Mesodermal cell (in vitro differentiated cells): ENCODE measurements at regions not wholly inside any gene's neighbourhood (a gene's known extent, or its start where the extent isn't known, plus 50 kb on each side); places are given as distances from the start of the nearest gene placed in this dataset.

Source experiments
- H3K27ac ChIP-seq: 2 replicates; pipeline ENCODE4 v1.7.0; 2013; ENCODE audit warnings: mild to moderate bottlenecking, low read depth, low read length, moderate library complexity; ENCODE audit not compliant: severe bottlenecking
- H3K36me3 ChIP-seq: 2 replicates; pipeline ENCODE4 v1.7.1; 2013; ENCODE audit warnings: mild to moderate bottlenecking, low read length, moderate library complexity; ENCODE audit not compliant: control insufficient read depth, insufficient read depth
- H3K4me1 ChIP-seq: one replicate; pipeline ENCODE4 v1.7.1; 2013; ENCODE audit warnings: mild to moderate bottlenecking, low read length; ENCODE audit not compliant: insufficient read depth, control insufficient read depth, poor library complexity, severe bottlenecking
- H3K4me3 ChIP-seq: 2 replicates; pipeline ENCODE4 v1.7.0; 2013; ENCODE audit warnings: low read length, control low read depth, mild to moderate bottlenecking; ENCODE audit not compliant: insufficient read depth, poor library complexity, severe bottlenecking; ENCODE audit errors: extremely low read depth
- H3K9me3 ChIP-seq: 2 replicates; pipeline ENCODE4 v1.7.1; 2013; ENCODE audit warnings: mild to moderate bottlenecking, low read length, moderate library complexity; ENCODE audit not compliant: control insufficient read depth
- WGBS, 2 experiments: methylation state at CpG; one replicate each; pipeline ENCODE4 v1.1.5; 2013; ENCODE audit warnings: missing lambda C conversion rate in 2 of 2; ENCODE audit not compliant: insufficient coverage in 2 of 2; 5-methylcytosine and 5-hydroxymethylcytosine counted together

GRCh38 chr3:459311-459670 is 262.7 kb downstream of the CHL1 start:
- 38 to 67% methylated on average over 1 of the region's 6 CpGs for WGBS, 2 experiments
- no peak overlapping the region for H3K4me3 ChIP-seq
- no peak overlapping the region for H3K27ac ChIP-seq

GRCh38 chr3:461006-461405 is 264.4 kb downstream of the CHL1 start:
- 100% methylated on average over 2 of the region's 2 CpGs; no CpG with 5 or more reads in 1 of the 2 experiments for WGBS, 2 experiments
- H3K9me3 ChIP-seq, result peaks cover 27% of the 10 kb centered on the region
- no peak overlapping the region for H3K27ac ChIP-seq
- H3K4me1 ChIP-seq, result no peaks in the 10 kb centered on the region
- H3K36me3 ChIP-seq, result no peaks in the 10 kb centered on the region
- no peak overlapping the region for H3K4me3 ChIP-seq

More at GRCh38 chr3:459311-459670, 262.7 kb downstream of the CHL1 start:
- no peaks in the 10 kb centered on the region for H3K4me1 ChIP-seq
- H3K36me3 ChIP-seq, result no peaks in the 10 kb centered on the region
- H3K9me3 ChIP-seq, result peaks cover 32% of the 10 kb centered on the region

GRCh38 chr3:462851-463250 is 266.3 kb downstream of the CHL1 start:
- peaks cover 22% of the 10 kb centered on the region for H3K9me3 ChIP-seq
- H3K4me1 ChIP-seq, result no peaks in the 10 kb centered on the region
- no peaks in the 10 kb centered on the region for H3K36me3 ChIP-seq
- no peak overlapping the region for H3K4me3 ChIP-seq
- no peak overlapping the region for H3K27ac ChIP-seq
- 70 to 77% methylated on average over 2 of the region's 4 CpGs for WGBS, 2 experiments

- Histone ChIP-seq H3K9me3 (peaks cover 22% of the 10 kb centered on the region), H3K4me3 (no peak overlapping the region), H3K27ac (no peak overlapping the region), H3K4me1 (no peaks in the 10 kb centered on the region), H3K36me3 (no peaks in the 10 kb centered on the region)
- WGBS, 2 experiments, result 61 to 80% methylated on average over 3 to 4 of the region's 7 CpGs
Measured at GRCh38 chr3:463252-464192, 267.0 kb downstream of the CHL1 start.

- Histone ChIP-seq H3K4me1 (no peaks in the 10 kb centered on the region), H3K36me3 (no peaks in the 10 kb centered on the region), H3K4me3 (no peak overlapping the region), H3K27ac (no peak overlapping the region), H3K9me3 (peaks cover 24% of the 10 kb centered on the region)
- 83 to 86% methylated on average over 2 of the region's 3 CpGs for WGBS, 2 experiments
Measured at GRCh38 chr3:464255-464654, 267.7 kb downstream of the CHL1 start.

- WGBS, 2 experiments, result 8 to 24% methylated on average over 4 of the region's 5 CpGs
- no peak overlapping the region for H3K4me3 ChIP-seq
- no peak overlapping the region for H3K27ac ChIP-seq
- no peaks in the 10 kb centered on the region for H3K36me3 ChIP-seq
- H3K9me3 ChIP-seq, result peaks cover 27% of the 10 kb centered on the region
- H3K4me1 ChIP-seq, result no peaks in the 10 kb centered on the region
Measured at GRCh38 chr3:468172-468571, 271.6 kb downstream of the CHL1 start.

GRCh38 chr3:473033-473800 is 276.7 kb downstream of the CHL1 start:
- Histone ChIP-seq H3K36me3 (no peaks in the 10 kb centered on the region), H3K9me3 (peaks cover 45% of the 10 kb centered on the region), H3K27ac (no peak overlapping the region), H3K4me1 (no peaks in the 10 kb centered on the region), H3K4me3 (no peak overlapping the region)
- WGBS, 2 experiments, result 55 to 58% methylated on average over 4 of the region's 5 CpGs

GRCh38 chr3:474828-475227 is 278.3 kb downstream of the CHL1 start:
- no peak overlapping the region for H3K27ac ChIP-seq
- H3K36me3 ChIP-seq, result no peaks in the 10 kb centered on the region
- 57 to 60% methylated on average over 1 of the region's 1 CpG for WGBS, 2 experiments

GRCh38 chr3:480070-480469 is 283.5 kb downstream of the CHL1 start:
- H3K4me1 ChIP-seq, result no peaks in the 10 kb centered on the region
- peaks cover 32% of the 10 kb centered on the region for H3K9me3 ChIP-seq
- H3K27ac ChIP-seq, result no peak overlapping the region
- WGBS, 2 experiments, result no CpG with 5 or more reads among the region's 1 CpG
- H3K4me3 ChIP-seq, result no peak overlapping the region
- no peaks in the 10 kb centered on the region for H3K36me3 ChIP-seq

More at GRCh38 chr3:474828-475227, 278.3 kb downstream of the CHL1 start:
- H3K9me3 ChIP-seq, result peaks cover 36% of the 10 kb centered on the region
- no peak overlapping the region for H3K4me3 ChIP-seq
- H3K4me1 ChIP-seq, result no peaks in the 10 kb centered on the region

GRCh38 chr3:481111-481510 is 284.5 kb downstream of the CHL1 start:
- H3K36me3 ChIP-seq, result no peaks in the 10 kb centered on the region
- no peak overlapping the region for H3K27ac ChIP-seq
- peaks cover 32% of the 10 kb centered on the region for H3K9me3 ChIP-seq
- WGBS, 2 experiments, result 92 to 100% methylated on average over 2 of the region's 3 CpGs
- H3K4me1 ChIP-seq, result no peaks in the 10 kb centered on the region
- H3K4me3 ChIP-seq, result no peak overlapping the region
